ENCODE measurements at regions not wholly inside any gene's neighbourhood (a gene's known extent, or its start where the extent isn't known, plus 50 kb on each side); places are given as distances from the start of the nearest gene placed in this dataset.

DNA sequence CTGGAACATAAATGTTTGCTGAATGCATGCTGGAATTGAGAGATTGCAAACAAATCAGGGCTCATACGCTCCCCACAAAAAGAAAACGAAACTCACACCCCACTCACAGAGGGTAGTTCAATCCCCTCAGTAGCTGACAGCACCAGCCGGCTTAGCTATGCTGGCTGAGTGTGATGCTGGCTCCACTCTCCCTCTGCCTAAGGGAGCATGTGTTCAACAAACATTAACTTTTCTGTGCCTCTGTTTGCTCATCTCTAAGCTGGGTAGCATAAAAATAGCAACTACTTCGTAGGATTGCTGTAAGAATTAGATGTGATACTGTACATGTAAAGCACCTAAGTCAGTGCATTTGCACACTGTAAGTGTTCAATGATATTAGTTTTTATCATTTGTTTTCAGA lies 282.6 kb downstream of the FOXO1 start:
- H3K9me3 ChIP-seq (ENCODE audit: control insufficient read depth, insufficient read depth, low read length), result no peaks in the 10 kb centered on the region
- no peaks in the 10 kb centered on the region for H3K36me3 ChIP-seq (ENCODE audit: insufficient read depth, low read length)
- no peak overlapping the region for H3K9ac ChIP-seq (ENCODE audit: low read depth, low read length)
- no peaks in the 10 kb centered on the region for H3K4me1 ChIP-seq (ENCODE audit: insufficient read depth, low read length)

DNA sequence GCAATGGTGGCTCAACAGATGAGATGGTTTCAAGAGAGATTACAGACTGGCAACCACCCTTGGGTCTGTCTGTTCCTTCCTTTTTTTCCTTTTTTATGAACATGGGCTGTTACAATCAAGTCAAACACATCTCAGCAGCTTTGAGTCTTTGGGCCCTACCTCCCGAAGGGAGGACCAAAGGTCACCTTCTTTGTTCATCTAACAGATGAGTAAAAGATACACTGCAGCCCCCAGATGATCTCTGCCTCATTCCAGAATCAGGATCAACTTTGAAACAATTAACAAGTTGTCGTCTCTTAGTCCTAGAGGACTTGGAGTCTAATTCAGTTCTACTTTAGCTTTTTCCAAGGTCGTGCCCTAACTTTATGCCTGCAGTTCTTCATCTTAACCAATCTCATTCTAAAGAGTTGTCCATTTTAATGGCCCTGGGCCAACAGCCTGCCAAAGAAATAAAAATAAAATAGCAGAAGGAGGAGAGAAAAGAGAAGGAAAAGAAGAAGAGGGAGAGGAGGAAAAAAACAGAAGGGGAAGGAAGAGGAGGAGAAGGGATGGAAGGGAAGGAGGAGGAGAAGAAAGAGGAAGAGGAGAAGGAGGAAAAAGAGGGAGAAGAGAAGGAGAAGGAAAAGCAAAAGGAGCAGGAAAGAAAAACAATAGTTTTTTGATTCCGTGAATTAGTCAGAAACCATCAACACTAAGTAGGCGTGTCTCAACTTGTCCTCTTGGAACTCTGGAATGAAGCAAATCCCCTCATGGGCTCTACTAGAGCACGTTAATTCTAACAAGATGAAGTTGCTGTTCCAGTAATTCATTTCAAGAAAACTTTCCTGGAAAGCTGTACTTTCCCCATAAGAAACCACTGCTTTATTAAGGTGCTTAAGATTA lies 281.2 kb downstream of the FOXO1 start:
- H3K4me1 ChIP-seq (ENCODE audit: insufficient read depth, low read length), result no peaks in the 10 kb centered on the region

DNA sequence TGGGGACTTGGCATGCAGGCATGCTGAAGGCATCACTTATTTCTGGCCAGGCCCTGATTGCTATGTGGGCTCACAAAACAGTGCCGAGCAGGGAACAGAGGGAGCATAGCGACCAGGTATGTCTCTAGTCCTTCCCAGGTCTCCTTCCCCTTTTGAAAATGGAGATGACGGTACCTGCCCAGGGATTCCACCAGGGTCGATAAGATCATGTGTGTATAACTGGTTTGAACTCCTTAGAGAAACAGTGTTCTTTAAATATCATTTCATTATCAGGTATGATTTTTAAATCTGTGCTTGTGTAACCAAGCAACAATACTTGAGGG lies 280.6 kb downstream of the FOXO1 start:
- no peaks in the 10 kb centered on the region for H3K36me3 ChIP-seq (ENCODE audit: insufficient read depth, low read length)
- H3K9me3 ChIP-seq (ENCODE audit: control insufficient read depth, insufficient read depth, low read length), result no peaks in the 10 kb centered on the region
- H3K4me1 ChIP-seq (ENCODE audit: insufficient read depth, low read length), result no peaks in the 10 kb centered on the region
- no peak overlapping the region for H3K9ac ChIP-seq (ENCODE audit: low read depth, low read length)

More for the DNA sequence above, 281.2 kb downstream of the FOXO1 start:
- Histone ChIP-seq H3K9ac (ENCODE audit: low read depth, low read length) (no peak overlapping the region), H3K9me3 (ENCODE audit: control insufficient read depth, insufficient read depth, low read length) (no peaks in the 10 kb centered on the region), H3K36me3 (ENCODE audit: insufficient read depth, low read length) (no peaks in the 10 kb centered on the region)

GRCh38 chr13:40386586-40386985 lies 279.9 kb downstream of the FOXO1 start:
- no peaks in the 10 kb centered on the region for H3K4me1 ChIP-seq (ENCODE audit: insufficient read depth, low read length)
- no peaks in the 10 kb centered on the region for H3K36me3 ChIP-seq (ENCODE audit: insufficient read depth, low read length)
- H3K9ac ChIP-seq (ENCODE audit: low read depth, low read length), result no peak overlapping the region
- H3K9me3 ChIP-seq (ENCODE audit: control insufficient read depth, insufficient read depth, low read length), result no peaks in the 10 kb centered on the region

DNA sequence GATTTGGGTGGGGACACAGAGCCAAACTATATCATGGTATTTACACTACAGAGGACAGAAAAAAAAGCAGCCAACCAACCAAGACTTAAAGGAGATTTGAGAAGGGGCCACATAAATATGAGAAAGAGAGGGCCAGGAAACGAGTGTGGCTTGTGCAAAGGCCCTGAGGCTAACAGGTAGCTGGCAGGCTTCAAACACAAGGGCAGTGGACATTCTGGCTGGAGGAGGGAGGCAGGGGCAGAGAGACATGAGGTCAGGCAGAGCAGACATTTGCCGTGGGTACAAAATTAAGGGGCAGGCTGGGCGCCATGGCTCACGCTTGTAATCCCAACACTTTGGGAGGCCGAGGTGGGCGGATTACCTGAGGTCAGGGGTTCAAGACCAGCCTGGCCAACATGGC lies 278.7 kb downstream of the FOXO1 start:
- H3K9ac ChIP-seq (ENCODE audit: low read depth, low read length), result no peak overlapping the region
- H3K9me3 ChIP-seq (ENCODE audit: control insufficient read depth, insufficient read depth, low read length), result no peaks in the 10 kb centered on the region
- no peaks in the 10 kb centered on the region for H3K4me1 ChIP-seq (ENCODE audit: insufficient read depth, low read length)
- H3K36me3 ChIP-seq (ENCODE audit: insufficient read depth, low read length), result no peaks in the 10 kb centered on the region

DNA sequence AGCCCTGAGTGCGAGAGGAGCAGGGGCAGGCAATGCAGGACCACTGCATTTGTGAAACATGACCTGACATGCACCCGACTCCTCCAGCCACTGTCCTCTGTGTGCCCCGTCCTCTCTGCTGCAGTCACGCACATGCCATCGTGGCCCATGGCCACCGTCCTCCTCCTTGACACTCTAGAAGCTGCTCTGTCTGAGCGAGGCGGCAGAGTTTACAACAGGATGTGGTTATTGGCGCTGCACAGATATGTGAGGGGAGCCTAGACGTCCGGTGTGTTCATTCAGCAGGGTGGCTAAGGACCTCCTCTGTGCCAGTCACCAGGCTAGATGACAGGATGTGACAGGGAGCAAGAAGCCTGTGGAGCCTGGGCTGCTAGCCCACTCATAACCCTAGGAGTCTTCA lies 277.8 kb downstream of the FOXO1 start:
- no peak overlapping the region for H3K9ac ChIP-seq (ENCODE audit: low read depth, low read length)
- H3K36me3 ChIP-seq (ENCODE audit: insufficient read depth, low read length), result no peaks in the 10 kb centered on the region
- H3K9me3 ChIP-seq (ENCODE audit: control insufficient read depth, insufficient read depth, low read length), result no peaks in the 10 kb centered on the region
- H3K4me1 ChIP-seq (ENCODE audit: insufficient read depth, low read length), result no peaks in the 10 kb centered on the region

DNA sequence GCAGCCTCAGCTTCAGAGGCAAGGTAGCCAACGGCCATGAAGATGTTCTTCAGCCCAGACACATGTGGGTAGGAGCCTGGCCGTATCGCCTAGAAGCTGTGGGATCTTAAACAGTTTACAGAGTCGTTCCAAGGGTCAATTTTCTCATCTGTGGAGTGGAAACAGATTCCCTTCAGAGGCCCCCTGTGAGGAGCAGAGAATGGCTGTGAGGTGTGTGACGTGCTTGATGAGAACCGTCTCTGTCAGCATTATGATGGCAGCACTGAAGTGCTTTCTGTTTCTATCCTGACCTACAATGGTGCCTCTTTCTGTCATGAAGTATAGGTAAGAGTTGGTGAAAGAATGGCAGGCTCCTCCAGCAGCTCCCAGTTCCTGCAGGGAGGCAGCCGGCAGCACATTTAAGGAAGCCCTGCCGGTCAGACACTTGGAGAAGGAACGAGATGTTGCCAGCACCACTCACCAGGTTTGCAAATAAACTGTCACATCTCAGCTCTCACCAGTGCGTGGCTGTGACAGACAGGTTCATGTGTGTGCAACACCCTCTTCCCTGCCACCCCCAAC lies 277.3 kb downstream of the FOXO1 start:
- Histone ChIP-seq H3K9ac (ENCODE audit: low read depth, low read length) (no peak overlapping the region), H3K4me1 (ENCODE audit: insufficient read depth, low read length) (no peaks in the 10 kb centered on the region), H3K9me3 (ENCODE audit: control insufficient read depth, insufficient read depth, low read length) (no peaks in the 10 kb centered on the region), H3K36me3 (ENCODE audit: insufficient read depth, low read length) (no peaks in the 10 kb centered on the region)

GRCh38 chr13:40390401-40390916 lies 276.0 kb downstream of the FOXO1 start:
- H3K9ac ChIP-seq (ENCODE audit: low read depth, low read length), result no peak overlapping the region
- no peaks in the 10 kb centered on the region for H3K4me1 ChIP-seq (ENCODE audit: insufficient read depth, low read length)
- no peaks in the 10 kb centered on the region for H3K9me3 ChIP-seq (ENCODE audit: control insufficient read depth, insufficient read depth, low read length)
- H3K36me3 ChIP-seq (ENCODE audit: insufficient read depth, low read length), result no peaks in the 10 kb centered on the region

DNA sequence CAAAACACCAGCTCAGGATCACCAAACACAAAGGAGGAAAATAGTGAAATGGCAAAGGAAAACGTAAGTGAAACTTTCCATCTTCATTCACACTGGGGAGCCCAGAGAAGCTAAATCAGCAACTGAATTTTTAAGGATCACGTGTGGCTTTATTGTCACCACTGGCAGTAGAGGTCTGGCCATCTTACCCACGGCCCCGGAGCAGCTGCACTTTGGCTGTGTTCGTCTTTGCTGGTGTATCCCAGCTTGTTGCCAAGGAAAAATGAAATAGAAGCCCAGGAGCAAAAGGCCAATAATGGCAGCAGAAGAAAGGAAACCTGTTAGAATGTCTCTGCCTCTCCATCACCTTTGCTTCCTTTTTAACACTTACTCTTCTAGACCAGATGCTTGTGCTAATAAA lies 274.7 kb downstream of the FOXO1 start:
- Histone ChIP-seq H3K4me1 (ENCODE audit: insufficient read depth, low read length) (no peaks in the 10 kb centered on the region), H3K9ac (ENCODE audit: low read depth, low read length) (no peak overlapping the region), H3K9me3 (ENCODE audit: control insufficient read depth, insufficient read depth, low read length) (no peaks in the 10 kb centered on the region), H3K36me3 (ENCODE audit: insufficient read depth, low read length) (no peaks in the 10 kb centered on the region)

DNA sequence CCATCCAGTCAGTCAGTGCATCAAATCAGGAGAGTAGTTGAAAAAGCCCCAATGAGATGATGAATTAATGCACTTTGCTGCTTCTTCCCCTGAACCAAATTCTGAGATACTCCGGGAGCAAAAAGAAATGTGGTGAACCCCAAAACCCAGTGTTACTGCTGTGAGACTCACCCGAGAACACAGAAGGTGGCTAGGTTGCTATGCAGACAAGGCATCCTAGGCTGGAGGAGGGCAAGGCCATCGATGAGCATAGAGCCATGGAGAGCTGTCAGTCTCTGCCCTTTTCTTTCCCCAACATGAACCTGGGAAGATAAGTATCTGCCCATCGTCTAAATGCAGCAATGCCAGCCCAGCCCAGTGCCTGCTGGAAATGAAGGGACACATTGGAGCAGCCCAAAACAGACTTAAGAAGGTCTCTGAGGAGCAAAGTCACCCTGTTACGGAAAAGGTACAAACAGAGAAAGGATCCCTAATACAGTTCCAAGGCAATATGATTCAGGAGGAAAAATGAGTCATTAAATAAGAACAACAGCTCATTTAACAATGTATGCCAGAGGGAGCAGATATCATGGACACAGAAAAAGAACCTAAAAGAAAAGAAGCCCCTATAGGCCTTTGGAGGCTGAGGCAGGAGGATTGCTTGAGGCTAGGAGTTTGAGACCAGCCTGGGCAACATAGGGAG lies 272.0 kb downstream of the FOXO1 start:
- Histone ChIP-seq H3K9ac (ENCODE audit: low read depth, low read length) (no peak overlapping the region), H3K4me1 (ENCODE audit: insufficient read depth, low read length) (no peaks in the 10 kb centered on the region)

GRCh38 chr13:40398065-40398464 lies 268.4 kb downstream of the FOXO1 start:
- Histone ChIP-seq H3K9ac (ENCODE audit: low read depth, low read length) (no peak overlapping the region), H3K36me3 (ENCODE audit: insufficient read depth, low read length) (no peaks in the 10 kb centered on the region), H3K9me3 (ENCODE audit: control insufficient read depth, insufficient read depth, low read length) (no peaks in the 10 kb centered on the region), H3K4me1 (ENCODE audit: insufficient read depth, low read length) (peaks cover 12% of the 10 kb centered on the region)

More for the DNA sequence above, 272.0 kb downstream of the FOXO1 start:
- no peaks in the 10 kb centered on the region for H3K9me3 ChIP-seq (ENCODE audit: control insufficient read depth, insufficient read depth, low read length)
- no peaks in the 10 kb centered on the region for H3K36me3 ChIP-seq (ENCODE audit: insufficient read depth, low read length)

- no peak overlapping the region for H3K9ac ChIP-seq (ENCODE audit: low read depth, low read length)
- peaks cover 15% of the 10 kb centered on the region for H3K4me1 ChIP-seq (ENCODE audit: insufficient read depth, low read length)
- no peaks in the 10 kb centered on the region for H3K36me3 ChIP-seq (ENCODE audit: insufficient read depth, low read length)
- H3K9me3 ChIP-seq (ENCODE audit: control insufficient read depth, insufficient read depth, low read length), result no peaks in the 10 kb centered on the region
These were observed 266.7 kb downstream of the FOXO1 start for GRCh38 chr13:40399756-40400155.

DNA sequence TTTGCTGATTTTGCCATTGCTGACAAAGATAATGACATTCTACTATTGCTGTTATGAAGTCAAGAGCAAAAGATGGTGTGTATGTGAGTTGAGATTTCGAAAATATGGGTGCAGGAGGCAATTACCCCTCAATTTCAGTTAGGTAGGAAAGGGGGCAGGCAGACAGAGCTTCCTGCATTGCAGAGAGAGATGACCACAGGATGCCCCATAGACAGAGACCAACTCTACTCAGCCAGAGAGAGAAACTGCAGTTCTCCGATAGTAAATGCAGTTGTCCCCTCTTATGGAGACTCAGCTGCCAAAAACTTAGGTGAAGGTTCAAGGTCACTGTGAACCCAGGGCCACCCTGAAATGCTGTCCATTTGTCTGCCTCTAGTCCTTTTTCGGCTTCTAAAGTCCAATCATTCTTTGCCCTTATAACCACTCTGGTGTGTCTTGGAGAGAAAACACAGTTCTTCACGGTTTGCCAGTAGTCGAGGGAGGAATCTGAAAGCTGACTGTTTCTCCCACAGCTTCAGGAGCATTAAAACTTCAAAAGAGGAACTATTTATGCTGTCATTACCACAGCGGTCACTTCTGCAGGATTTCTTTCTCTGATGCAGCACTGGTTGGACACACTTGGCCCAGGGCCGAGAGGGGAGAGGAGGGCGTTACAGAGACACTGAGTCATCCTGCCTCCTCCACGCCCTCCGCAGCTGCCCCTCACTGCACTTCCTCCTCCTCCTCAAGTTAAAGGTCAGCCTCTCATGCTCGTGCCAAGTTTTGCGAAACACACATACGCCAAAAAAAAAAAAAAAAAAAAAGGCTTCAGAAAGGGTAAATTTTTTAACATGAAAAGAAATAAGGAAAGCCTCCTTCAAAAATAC lies 264.3 kb downstream of the FOXO1 start:
- H3K9me3 ChIP-seq (ENCODE audit: control insufficient read depth, insufficient read depth, low read length), result no peaks in the 10 kb centered on the region
- no peaks in the 10 kb centered on the region for H3K36me3 ChIP-seq (ENCODE audit: insufficient read depth, low read length)
- no peak overlapping the region for H3K9ac ChIP-seq (ENCODE audit: low read depth, low read length)
- H3K4me1 ChIP-seq (ENCODE audit: insufficient read depth, low read length), result peaks cover 15% of the 10 kb centered on the region

- H3K9ac ChIP-seq (ENCODE audit: low read depth, low read length), result no peak overlapping the region; the same call in 1 of the 2 replicates
- H3K36me3 ChIP-seq (ENCODE audit: insufficient read depth, low read length), result no peaks in the 10 kb centered on the region
- peaks cover 15% of the 10 kb centered on the region for H3K4me1 ChIP-seq (ENCODE audit: insufficient read depth, low read length)
- no peaks in the 10 kb centered on the region for H3K9me3 ChIP-seq (ENCODE audit: control insufficient read depth, insufficient read depth, low read length)
These were observed 263.5 kb downstream of the FOXO1 start for GRCh38 chr13:40402931-40403431.

All from ES-I3 (cell line).